ENCODE measurements at regions not wholly inside any gene's neighbourhood (a gene's known extent, or its start where the extent isn't known, plus 50 kb on each side); places are given as distances from the start of the nearest gene placed in this dataset.
"Not testable (repeated sequence)": the region's sequence is repeated elsewhere in the genome, so short reads cannot be mapped to it uniquely, and the experiment has no call there.

GRCh38 chr4:167838686-167839085 lies 253.7 kb upstream of the ANXA10 start:
- Histone ChIP-seq H3K9ac (ENCODE audit: low read length in 5 of 5) (no peak overlapping the region), H3K27me3 (ENCODE audit: control insufficient read depth in 5 of 5, insufficient read depth in 4 of 5, low read length in 5 of 5) (no peaks in the 10 kb centered on the region), H3K4me1 (ENCODE audit: control insufficient read depth in 5 of 5, insufficient read depth in 5 of 5, low read length in 5 of 5) (no peaks in the 10 kb centered on the region), H3K36me3 (ENCODE audit: control insufficient read depth in 5 of 5, insufficient read depth in 5 of 5, low read length in 5 of 5) (no peaks in the 10 kb centered on the region), H3K4me3 (ENCODE audit: low read depth in 1 of 5, low read length in 5 of 5) (no peak overlapping the region), H3K27ac (ENCODE audit: low read depth, low read length) (no peak overlapping the region), H3K9me3 (ENCODE audit: control insufficient read depth in 5 of 5, low read length in 5 of 5) (no peaks in the 10 kb centered on the region)

GRCh38 chr4:167842487-167842886 lies 249.8 kb upstream of the ANXA10 start:
- Histone ChIP-seq H3K9ac (ENCODE audit: low read length in 5 of 5) (no peak overlapping the region), H3K27ac (ENCODE audit: low read depth, low read length) (no peak overlapping the region), H3K4me3 (ENCODE audit: low read depth in 1 of 5, low read length in 5 of 5) (no peak overlapping the region), H3K9me3 (ENCODE audit: control insufficient read depth in 5 of 5, low read length in 5 of 5) (no peaks in the 10 kb centered on the region), H3K36me3 (ENCODE audit: control insufficient read depth in 5 of 5, insufficient read depth in 5 of 5, low read length in 5 of 5) (no peaks in the 10 kb centered on the region), H3K4me1 (ENCODE audit: control insufficient read depth in 5 of 5, insufficient read depth in 5 of 5, low read length in 5 of 5) (no peaks in the 10 kb centered on the region), H3K27me3 (ENCODE audit: control insufficient read depth in 5 of 5, insufficient read depth in 4 of 5, low read length in 5 of 5) (no peaks in the 10 kb centered on the region)

- Histone ChIP-seq H3K4me1 (ENCODE audit: control insufficient read depth in 5 of 5, insufficient read depth in 5 of 5, low read length in 5 of 5) (no peaks in the 10 kb centered on the region), H3K9ac (ENCODE audit: low read length in 5 of 5) (no peak overlapping the region), H3K27ac (ENCODE audit: low read depth, low read length) (no peak overlapping the region), H3K27me3 (ENCODE audit: control insufficient read depth in 5 of 5, insufficient read depth in 4 of 5, low read length in 5 of 5) (no peaks in the 10 kb centered on the region), H3K9me3 (ENCODE audit: control insufficient read depth in 5 of 5, low read length in 5 of 5) (peaks cover 0 to 4% (median 0%) of the 10 kb centered on the region in 5 donors), H3K36me3 (ENCODE audit: control insufficient read depth in 5 of 5, insufficient read depth in 5 of 5, low read length in 5 of 5) (no peaks in the 10 kb centered on the region), H3K4me3 (ENCODE audit: low read depth in 1 of 5, low read length in 5 of 5) (no peak overlapping the region)
These were observed 237.5 kb upstream of the ANXA10 start for GRCh38 chr4:167854881-167855280.

- H3K9me3 ChIP-seq (ENCODE audit: control insufficient read depth in 5 of 5, low read length in 5 of 5); H3K4me1 ChIP-seq (ENCODE audit: control insufficient read depth in 5 of 5, insufficient read depth in 5 of 5, low read length in 5 of 5); H3K27ac ChIP-seq (ENCODE audit: low read depth, low read length); H3K27me3 ChIP-seq (ENCODE audit: control insufficient read depth in 5 of 5, insufficient read depth in 4 of 5, low read length in 5 of 5); H3K9ac ChIP-seq (ENCODE audit: low read length in 5 of 5); H3K36me3 ChIP-seq (ENCODE audit: control insufficient read depth in 5 of 5, insufficient read depth in 5 of 5, low read length in 5 of 5); H3K4me3 ChIP-seq (ENCODE audit: low read depth in 1 of 5, low read length in 5 of 5): not testable (repeated sequence)
These were observed 234.2 kb upstream of the ANXA10 start for GRCh38 chr4:167858127-167858526.

- Histone ChIP-seq H3K9me3 (ENCODE audit: control insufficient read depth in 5 of 5, low read length in 5 of 5) (no peaks in the 10 kb centered on the region), H3K27me3 (ENCODE audit: control insufficient read depth in 5 of 5, insufficient read depth in 4 of 5, low read length in 5 of 5) (no peaks in the 10 kb centered on the region), H3K36me3 (ENCODE audit: control insufficient read depth in 5 of 5, insufficient read depth in 5 of 5, low read length in 5 of 5) (no peaks in the 10 kb centered on the region), H3K27ac (ENCODE audit: low read depth, low read length) (no peak overlapping the region), H3K4me1 (ENCODE audit: control insufficient read depth in 5 of 5, insufficient read depth in 5 of 5, low read length in 5 of 5) (no peaks in the 10 kb centered on the region), H3K4me3 (ENCODE audit: low read depth in 1 of 5, low read length in 5 of 5) (no peak overlapping the region), H3K9ac (ENCODE audit: low read length in 5 of 5) (no peak overlapping the region)
These were observed 225.1 kb upstream of the ANXA10 start for GRCh38 chr4:167867191-167867590.

GRCh38 chr4:167868163-167868562 lies 224.2 kb upstream of the ANXA10 start:
- no peaks in the 10 kb centered on the region for H3K9me3 ChIP-seq (ENCODE audit: control insufficient read depth in 5 of 5, low read length in 5 of 5)
- H3K4me1 ChIP-seq (ENCODE audit: control insufficient read depth in 5 of 5, insufficient read depth in 5 of 5, low read length in 5 of 5), result no peaks in the 10 kb centered on the region
- no peak overlapping the region for H3K4me3 ChIP-seq (ENCODE audit: low read depth in 1 of 5, low read length in 5 of 5)
- no peak overlapping the region for H3K27ac ChIP-seq (ENCODE audit: low read depth, low read length)
- no peaks in the 10 kb centered on the region for H3K36me3 ChIP-seq (ENCODE audit: control insufficient read depth in 5 of 5, insufficient read depth in 5 of 5, low read length in 5 of 5)
- H3K9ac ChIP-seq (ENCODE audit: low read length in 5 of 5), result no peak overlapping the region
- no peaks in the 10 kb centered on the region for H3K27me3 ChIP-seq (ENCODE audit: control insufficient read depth in 5 of 5, insufficient read depth in 4 of 5, low read length in 5 of 5)

- Histone ChIP-seq H3K9ac (ENCODE audit: low read length in 5 of 5) (no peak overlapping the region), H3K27ac (ENCODE audit: low read depth, low read length) (no peak overlapping the region), H3K36me3 (ENCODE audit: control insufficient read depth in 5 of 5, insufficient read depth in 5 of 5, low read length in 5 of 5) (no peaks in the 10 kb centered on the region), H3K4me1 (ENCODE audit: control insufficient read depth in 5 of 5, insufficient read depth in 5 of 5, low read length in 5 of 5) (no peaks in the 10 kb centered on the region), H3K9me3 (ENCODE audit: control insufficient read depth in 5 of 5, low read length in 5 of 5) (no peaks in the 10 kb centered on the region), H3K27me3 (ENCODE audit: control insufficient read depth in 5 of 5, insufficient read depth in 4 of 5, low read length in 5 of 5) (no peaks in the 10 kb centered on the region), H3K4me3 (ENCODE audit: low read depth in 1 of 5, low read length in 5 of 5) (no peak overlapping the region)
These were observed 218.8 kb upstream of the ANXA10 start for GRCh38 chr4:167873496-167873895.

- not testable (repeated sequence) for H3K4me1 ChIP-seq (ENCODE audit: control insufficient read depth in 5 of 5, insufficient read depth in 5 of 5, low read length in 5 of 5); H3K9me3 ChIP-seq (ENCODE audit: control insufficient read depth in 5 of 5, low read length in 5 of 5); H3K27ac ChIP-seq (ENCODE audit: low read depth, low read length); H3K4me3 ChIP-seq (ENCODE audit: low read depth in 1 of 5, low read length in 5 of 5); H3K36me3 ChIP-seq (ENCODE audit: control insufficient read depth in 5 of 5, insufficient read depth in 5 of 5, low read length in 5 of 5); H3K9ac ChIP-seq (ENCODE audit: low read length in 5 of 5); H3K27me3 ChIP-seq (ENCODE audit: control insufficient read depth in 5 of 5, insufficient read depth in 4 of 5, low read length in 5 of 5)
These were observed 216.2 kb upstream of the ANXA10 start for GRCh38 chr4:167876091-167876490.

GRCh38 chr4:167877826-167878225 lies 214.5 kb upstream of the ANXA10 start:
- not testable (repeated sequence) for H3K9ac ChIP-seq (ENCODE audit: low read length in 5 of 5); H3K27ac ChIP-seq (ENCODE audit: low read depth, low read length)

GRCh38 chr4:167883266-167883665 lies 209.1 kb upstream of the ANXA10 start:
- no peaks in the 10 kb centered on the region for H3K27me3 ChIP-seq (ENCODE audit: control insufficient read depth in 5 of 5, insufficient read depth in 4 of 5, low read length in 5 of 5)
- no peak overlapping the region for H3K4me3 ChIP-seq (ENCODE audit: low read depth in 1 of 5, low read length in 5 of 5)
- H3K4me1 ChIP-seq (ENCODE audit: control insufficient read depth in 5 of 5, insufficient read depth in 5 of 5, low read length in 5 of 5), result no peaks in the 10 kb centered on the region
- H3K27ac ChIP-seq (ENCODE audit: low read depth, low read length), result no peak overlapping the region
- H3K9ac ChIP-seq (ENCODE audit: low read length in 5 of 5), result no peak overlapping the region
- H3K9me3 ChIP-seq (ENCODE audit: control insufficient read depth in 5 of 5, low read length in 5 of 5), result peaks cover 0 to 5% (median 0%) of the 10 kb centered on the region in 5 donors
- no peaks in the 10 kb centered on the region for H3K36me3 ChIP-seq (ENCODE audit: control insufficient read depth in 5 of 5, insufficient read depth in 5 of 5, low read length in 5 of 5)

More at GRCh38 chr4:167877826-167878225, 214.5 kb upstream of the ANXA10 start:
- H3K4me1 ChIP-seq (ENCODE audit: control insufficient read depth in 5 of 5, insufficient read depth in 5 of 5, low read length in 5 of 5); H3K36me3 ChIP-seq (ENCODE audit: control insufficient read depth in 5 of 5, insufficient read depth in 5 of 5, low read length in 5 of 5); H3K27me3 ChIP-seq (ENCODE audit: control insufficient read depth in 5 of 5, insufficient read depth in 4 of 5, low read length in 5 of 5); H3K9me3 ChIP-seq (ENCODE audit: control insufficient read depth in 5 of 5, low read length in 5 of 5); H3K4me3 ChIP-seq (ENCODE audit: low read depth in 1 of 5, low read length in 5 of 5): not testable (repeated sequence)

- H3K4me1 ChIP-seq (ENCODE audit: control insufficient read depth in 5 of 5, insufficient read depth in 5 of 5, low read length in 5 of 5), result no peaks in the 10 kb centered on the region
- H3K27me3 ChIP-seq (ENCODE audit: control insufficient read depth in 5 of 5, insufficient read depth in 4 of 5, low read length in 5 of 5), result no peaks in the 10 kb centered on the region
- no peak overlapping the region for H3K9ac ChIP-seq (ENCODE audit: low read length in 5 of 5)
- no peak overlapping the region for H3K27ac ChIP-seq (ENCODE audit: low read depth, low read length)
- no peak overlapping the region for H3K4me3 ChIP-seq (ENCODE audit: low read depth in 1 of 5, low read length in 5 of 5)
- H3K36me3 ChIP-seq (ENCODE audit: control insufficient read depth in 5 of 5, insufficient read depth in 5 of 5, low read length in 5 of 5), result no peaks in the 10 kb centered on the region
- H3K9me3 ChIP-seq (ENCODE audit: control insufficient read depth in 5 of 5, low read length in 5 of 5), result peaks cover 0 to 5% (median 0%) of the 10 kb centered on the region in 5 donors
These were observed 207.3 kb upstream of the ANXA10 start for GRCh38 chr4:167885071-167885470.

Measured in subcutaneous abdominal adipose tissue (tissue), 5 donors.